GM18858 (cell line): ENCODE measurements at regions not wholly inside any gene's neighbourhood (a gene's known extent, or its start where the extent isn't known, plus 50 kb on each side); places are given as distances from the start of the nearest gene placed in this dataset.
"Not testable (repeated sequence)": the region's sequence is repeated elsewhere in the genome, so short reads cannot be mapped to it uniquely, and the experiment has no call there.

ENCODE experiments used
- ATAC-seq: cut with Tn5 transposase; IDR thresholded peaks from one replicate; pipeline ENCODE4 v1.9.1; 2021; ENCODE audit not compliant: unreplicated experiment

DNA sequence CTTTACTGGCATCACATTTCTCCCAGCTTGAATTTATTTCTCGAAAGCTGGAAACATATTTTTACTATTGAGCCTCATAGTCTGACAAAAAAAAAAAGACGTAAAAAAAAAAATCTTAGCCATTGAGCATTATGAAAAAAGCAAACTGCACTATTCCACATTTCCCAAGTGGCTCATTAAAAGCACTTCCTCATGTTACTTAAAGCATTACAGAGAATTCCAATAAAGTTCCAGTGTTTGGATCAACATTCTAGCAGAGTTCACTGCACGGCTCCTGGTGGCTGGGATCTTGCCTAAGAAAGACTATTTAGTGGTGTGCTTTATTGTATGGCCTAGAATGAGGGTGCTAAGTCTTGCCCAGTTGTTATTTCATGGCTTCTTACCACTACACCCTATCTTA, 476.2 kb downstream of the PPARGC1A start:
- no peak for ATAC-seq

DNA sequence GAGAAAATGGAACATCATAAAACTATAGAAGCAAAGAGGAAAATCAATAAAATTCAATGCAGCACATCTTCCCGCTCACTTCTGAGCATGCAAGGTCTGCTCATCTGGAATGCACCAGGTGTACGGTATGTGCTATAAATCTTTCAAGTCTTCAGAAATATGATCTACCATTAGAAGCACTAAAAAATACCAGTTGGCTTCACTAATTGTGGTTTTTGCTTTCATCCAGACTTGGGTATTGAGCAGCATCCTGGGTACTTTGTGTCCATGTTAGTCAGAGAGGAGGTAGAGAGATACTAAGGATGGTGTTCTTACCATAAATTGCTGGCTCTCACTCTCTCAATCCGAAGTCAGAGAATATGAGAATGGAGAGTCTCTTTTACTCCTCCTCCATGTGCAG, 477.1 kb downstream of the PPARGC1A start:
- ATAC-seq = no peak

DNA sequence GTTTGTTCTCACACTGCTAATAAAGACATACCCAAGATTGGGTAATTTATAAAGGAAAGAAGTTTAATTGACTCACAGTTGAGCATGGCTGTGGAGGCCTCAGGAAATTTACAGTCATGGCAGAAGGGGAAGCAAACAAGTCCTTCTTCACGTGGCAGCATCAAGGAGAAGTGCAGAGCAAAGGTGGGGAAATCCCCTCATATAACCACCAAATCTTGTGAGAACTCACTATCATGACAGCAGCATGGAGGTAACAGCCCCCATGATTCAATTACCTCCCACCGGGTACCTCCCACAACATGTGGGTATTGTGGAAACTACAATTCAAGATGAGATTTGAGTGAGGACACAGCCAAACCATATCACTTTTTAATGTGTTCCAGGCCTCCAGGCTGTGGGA, 480.9 kb downstream of the PPARGC1A start:
- not testable (repeated sequence) for ATAC-seq

DNA sequence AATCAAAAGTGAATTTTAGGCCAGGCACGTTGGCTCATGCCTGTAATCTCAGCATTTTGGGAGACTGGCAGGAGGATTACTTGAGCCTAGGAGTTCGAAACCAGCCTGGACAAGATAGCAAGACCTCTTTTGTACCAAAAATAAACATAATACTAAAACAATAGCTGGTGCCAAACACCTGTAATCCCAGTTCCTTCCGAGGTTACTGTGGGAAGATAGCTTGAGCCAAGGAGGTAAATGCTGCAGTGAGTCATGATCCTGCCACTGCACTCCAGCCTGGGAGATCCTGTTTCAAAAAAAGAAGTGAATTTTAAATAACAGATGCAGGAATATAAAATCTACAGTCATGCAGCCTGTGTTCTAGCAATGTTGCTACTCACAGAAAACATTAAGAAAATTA, 488.3 kb downstream of the PPARGC1A start:
- ATAC-seq = no peak

DNA sequence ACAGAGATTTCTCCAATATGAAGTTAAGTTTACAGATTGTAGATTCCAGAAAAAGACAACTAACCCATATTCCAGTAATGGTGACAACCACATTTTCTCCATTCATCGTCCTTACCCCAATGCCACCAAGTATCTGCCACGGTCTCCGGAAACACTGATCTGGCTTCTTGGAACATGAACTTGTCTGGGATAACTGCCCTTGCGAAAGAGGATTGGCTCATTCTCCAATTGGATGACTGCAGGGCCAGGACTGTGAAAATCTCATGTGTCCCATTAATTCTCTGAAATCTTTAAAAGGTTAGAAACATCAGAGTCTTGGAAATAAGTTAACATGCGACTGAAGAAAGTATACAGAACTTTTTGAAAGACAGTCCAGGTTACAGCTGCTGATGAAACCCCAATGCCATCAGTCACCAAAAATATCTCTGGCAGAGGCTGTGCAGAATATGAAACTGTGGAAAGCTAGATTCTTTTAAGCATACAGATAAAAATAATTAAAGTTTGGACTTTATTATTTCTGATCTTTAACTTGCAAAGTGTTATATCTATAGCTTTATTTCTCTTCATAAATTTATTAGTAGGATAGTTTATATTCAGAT, 496.9 kb downstream of the PPARGC1A start:
- ATAC-seq = no peak

DNA sequence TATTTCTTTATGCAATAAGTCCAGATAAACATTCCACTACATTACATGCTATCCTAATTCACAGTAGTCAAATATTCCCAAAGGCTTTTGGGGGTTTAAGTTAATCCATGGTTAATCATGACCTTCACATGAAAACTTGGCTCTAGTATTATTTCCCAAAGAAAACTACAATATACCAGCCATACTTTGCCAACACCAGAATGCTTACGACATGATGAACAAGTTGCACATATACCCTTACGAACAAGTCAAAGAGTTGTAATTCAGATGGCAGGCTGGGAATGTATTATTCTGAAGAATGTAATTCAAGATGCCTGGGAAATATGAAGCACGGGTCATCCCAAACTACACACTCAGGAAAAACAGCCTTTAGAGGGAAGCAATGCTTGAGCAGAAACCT, 499.6 kb downstream of the PPARGC1A start:
- ATAC-seq = no peak

DNA sequence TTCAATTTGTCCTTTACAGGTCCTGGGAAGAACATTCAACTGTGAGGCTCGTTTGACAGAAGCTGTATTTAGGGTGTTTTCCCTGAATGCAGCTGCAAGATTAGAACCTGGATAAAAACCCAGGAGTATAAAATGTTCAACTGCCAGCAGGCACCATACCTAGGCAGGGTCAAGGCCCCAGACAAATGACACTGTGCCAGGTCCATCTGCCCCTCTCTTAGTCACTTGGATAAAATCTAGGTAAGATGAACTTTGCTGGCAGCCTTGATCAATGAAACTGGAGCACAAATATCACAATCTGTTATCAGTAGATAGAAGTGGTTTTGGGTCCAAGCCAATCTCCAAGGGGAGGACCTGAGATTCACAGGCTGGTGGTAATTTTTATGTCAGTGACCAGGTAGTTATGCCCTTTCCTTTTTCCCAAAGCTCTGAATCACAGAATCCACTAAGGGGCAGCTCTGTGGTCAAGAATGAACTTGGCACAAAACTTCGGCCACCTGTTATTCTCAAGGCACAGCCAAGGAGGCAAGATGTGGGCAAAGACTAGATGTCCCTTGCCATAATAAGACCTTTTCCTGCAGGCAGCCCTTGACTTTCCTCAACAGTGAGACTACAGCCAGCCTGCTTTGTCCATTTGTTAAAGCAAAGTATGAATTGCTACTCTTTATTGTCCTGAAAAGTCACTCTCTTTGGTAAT, 501.0 kb downstream of the PPARGC1A start:
- no peak for ATAC-seq

DNA sequence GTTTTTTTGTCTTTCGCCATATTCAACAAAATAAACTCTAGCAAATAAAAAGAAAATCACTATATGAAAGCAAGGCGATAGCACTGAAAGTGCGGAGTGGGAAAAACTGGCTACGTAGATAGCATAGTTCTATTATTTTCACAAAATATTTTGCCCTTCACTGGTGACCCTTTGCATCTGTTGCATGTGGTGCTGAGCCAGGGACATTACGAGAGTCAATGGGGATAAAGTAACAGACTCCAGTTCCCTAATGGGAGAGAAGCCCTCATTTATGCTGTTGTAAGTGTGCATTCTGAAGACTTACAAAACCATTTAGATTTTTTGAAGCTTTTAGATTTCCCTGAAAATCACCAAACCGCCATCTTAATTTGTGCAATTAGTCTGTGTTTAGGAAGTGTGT, 501.6 kb downstream of the PPARGC1A start:
- no peak for ATAC-seq

DNA sequence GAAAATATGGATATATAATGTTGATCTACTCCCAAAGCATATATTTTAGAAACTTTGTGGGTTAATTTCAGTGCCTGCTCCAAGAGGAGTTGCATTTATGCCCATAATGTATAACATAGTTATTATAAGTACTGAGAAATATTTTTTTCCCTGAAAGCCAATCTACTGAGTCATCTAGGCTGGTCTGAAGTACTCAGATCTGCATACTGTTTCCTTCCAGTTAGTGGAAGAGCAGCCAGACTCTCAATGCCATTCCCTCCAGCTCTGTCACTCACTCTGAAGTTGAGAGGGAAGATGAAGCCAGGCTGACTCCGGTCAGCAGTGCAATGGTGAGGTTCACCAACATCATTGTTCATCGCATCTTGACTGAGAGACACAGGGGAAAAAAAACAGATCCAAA, 505.1 kb downstream of the PPARGC1A start:
- no peak for ATAC-seq

DNA sequence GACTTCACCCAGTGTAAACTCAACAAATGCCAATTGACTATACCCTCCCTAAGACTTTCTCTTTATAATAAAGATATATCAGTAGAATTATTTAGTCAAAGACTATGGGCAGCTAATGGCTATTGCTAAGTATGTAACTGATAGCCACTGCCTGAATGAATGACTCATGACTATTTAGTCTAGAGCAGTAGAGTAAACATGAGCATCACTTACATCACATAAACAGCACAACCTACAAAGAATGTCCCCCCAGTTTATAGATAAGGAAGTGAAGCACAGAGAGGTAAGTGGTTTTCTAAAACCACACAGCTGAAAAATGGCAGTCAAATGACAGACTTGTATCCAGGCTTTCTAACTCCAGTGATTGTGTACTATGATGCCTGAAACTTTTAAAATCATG, 507.0 kb downstream of the PPARGC1A start:
- ATAC-seq = no peak

DNA sequence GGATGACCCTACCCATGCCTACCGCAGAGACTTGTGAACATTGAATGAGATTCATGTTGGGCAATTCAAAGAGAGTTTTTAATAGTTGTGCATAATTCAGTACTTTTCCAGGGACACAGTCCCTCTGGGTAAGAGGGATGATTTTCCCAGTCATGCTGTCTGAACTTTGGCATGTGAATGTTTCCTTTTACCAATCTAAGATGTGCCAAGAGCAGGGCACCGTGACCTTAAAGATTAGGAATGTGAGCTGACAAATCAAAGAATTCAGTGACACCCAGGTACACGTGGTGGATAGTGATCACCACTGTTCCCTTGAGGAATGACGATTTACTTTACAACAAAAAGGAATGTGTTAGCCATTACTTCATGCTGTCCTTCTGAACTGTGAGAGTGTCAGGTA, 515.6 kb downstream of the PPARGC1A start:
- no peak for ATAC-seq

DNA sequence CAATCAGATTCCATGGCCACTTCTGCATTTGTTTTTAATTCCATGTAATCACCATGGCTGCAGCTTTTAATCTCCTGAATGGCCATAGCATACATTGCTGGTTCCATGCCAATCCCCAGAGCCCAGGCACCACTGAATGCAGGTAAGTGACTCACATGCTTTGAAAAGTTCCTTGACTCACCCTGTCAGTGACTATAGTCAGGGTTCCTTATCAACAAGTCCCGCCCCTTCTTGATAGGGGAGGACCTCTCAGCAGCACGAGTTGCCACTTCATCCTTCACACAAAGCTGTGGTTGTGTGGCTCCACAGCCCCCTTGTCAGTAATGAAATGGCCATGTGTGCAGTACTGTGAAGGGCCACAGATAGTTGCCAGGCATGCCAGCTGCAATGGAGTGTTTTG, 516.6 kb downstream of the PPARGC1A start:
- no peak for ATAC-seq

DNA sequence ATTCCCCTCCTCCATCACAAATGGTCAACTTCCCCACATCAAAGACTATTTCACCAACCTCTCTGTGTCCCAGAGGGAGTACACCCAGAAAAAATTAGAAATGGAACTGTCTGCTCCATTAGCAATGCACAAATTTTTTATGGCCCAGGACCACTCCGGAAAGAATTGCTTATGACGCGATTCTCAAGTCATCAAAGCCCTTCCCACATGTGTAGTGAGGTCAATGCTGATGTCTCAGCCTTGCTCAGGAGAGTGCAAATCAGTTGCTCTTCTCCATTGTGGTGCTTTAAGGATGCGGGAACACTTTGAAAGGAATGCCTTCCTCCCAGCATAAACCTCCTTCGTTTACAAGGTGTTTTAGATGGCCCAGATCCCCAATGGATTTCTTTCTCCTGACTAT, 518.3 kb downstream of the PPARGC1A start:
- ATAC-seq = no peak

DNA sequence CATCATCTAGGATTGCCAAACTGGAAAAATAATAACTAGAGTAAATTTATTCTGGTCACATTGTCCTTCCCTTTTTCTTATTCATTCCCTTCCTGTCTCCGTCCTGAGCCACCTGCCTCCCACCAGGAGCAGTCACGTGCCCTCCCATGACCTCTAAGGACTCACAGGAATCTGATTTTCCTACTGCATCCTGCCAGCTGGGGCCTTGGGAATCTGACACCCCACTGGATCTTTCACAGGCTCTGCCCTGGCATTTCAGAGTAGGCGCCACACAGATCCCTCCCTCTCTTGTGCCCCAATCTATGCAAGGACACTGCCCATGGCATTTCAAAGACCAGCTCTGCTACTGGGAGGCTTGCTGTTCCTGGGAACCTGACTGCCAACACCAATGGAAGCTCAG, 520.5 kb downstream of the PPARGC1A start:
- no peak for ATAC-seq

DNA sequence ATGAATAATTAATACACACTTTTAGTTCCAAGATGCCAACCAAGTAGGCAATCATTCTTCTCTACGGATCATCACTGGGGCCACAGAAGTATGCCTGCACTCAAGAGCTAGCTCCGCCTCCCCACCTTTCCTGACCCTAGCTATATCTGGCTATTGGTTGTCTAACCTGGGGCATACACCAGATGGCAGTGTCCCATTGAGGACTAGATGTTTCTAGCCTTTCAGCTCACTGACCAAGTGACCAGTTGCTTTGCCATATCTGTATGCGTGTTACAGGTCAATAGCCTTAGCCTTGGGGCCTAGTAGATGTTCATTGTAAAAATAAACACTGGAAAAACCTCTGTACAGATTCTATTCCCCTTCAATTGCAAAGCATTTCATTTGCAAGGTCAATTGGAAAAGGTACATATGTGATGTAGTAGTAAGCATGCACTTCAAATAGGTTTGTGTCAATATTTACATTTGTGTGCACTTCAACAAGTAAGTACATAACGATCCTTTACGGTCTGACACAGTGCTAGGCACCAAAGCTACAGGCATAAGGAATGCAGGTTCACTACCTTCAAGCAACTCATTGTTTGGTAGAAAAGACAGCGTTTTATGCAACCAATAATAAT, 521.7 kb downstream of the PPARGC1A start:
- ATAC-seq = no peak

DNA sequence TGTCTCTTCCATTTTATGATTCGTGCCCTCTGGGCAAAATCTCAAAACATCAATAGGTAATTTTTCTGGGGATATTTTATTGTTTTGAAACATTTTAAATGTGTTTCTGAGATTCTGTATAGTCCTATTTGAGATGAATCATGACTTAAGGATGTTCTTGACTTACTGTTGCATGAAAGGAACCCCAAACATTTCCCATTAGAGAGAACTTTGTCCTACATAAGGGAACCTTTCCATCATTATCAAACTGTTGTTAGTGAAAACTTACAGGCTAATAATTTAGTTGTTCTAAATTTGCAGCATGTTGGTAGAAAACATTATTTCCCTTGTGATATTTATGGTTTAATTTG, 523.3 kb downstream of the PPARGC1A start:
- no peak for ATAC-seq

DNA sequence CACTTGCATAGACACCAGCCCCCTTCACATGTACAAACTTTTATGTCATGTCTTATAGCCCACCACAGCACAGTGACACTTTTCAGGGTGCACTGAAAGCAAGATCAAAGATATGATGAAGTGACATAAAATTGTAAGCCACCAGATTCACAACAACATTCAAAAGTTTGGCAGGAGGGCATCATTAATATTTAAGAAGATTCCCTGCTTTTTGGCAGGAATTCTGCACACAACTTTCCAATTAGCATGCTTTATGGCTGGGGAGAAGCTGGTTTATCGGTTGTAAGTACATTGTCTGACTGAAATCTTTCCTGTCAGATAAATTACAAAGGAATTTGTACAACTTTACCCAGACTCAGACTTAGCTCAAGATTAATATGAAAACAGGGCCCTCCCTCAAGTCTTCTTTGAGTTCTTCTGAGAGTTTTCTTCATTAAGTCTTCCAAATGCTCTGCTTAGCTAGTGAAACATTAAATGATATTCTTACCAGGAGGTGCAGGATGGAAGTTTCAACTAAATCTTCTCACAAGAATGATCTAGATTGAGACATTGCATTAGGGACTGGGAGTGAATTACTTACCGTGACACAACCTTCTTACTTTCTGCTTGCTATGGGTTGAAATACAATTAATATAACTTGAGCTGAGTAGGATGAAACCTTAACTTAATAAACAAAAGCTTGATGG, 523.8 kb downstream of the PPARGC1A start:
- ATAC-seq = no peak

DNA sequence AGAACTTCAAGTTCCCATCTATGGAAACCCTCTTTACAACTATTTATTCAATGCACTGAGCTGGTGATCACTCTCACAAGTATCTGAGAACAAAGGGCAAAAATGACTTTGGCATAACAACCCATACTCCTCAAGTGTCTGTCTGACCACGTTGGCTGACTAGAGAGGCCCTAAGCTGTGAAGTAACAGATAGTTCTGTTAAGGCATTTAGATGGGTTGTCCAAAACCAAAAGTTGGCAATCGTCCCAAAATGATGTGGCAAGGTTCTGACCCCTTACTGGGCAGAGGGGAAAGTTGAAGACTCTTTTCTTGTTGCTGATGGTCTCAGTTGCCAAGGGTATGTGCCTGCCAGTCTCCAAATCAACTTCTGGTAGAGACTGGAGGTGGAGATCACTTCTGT, 524.8 kb downstream of the PPARGC1A start:
- ATAC-seq = no peak

DNA sequence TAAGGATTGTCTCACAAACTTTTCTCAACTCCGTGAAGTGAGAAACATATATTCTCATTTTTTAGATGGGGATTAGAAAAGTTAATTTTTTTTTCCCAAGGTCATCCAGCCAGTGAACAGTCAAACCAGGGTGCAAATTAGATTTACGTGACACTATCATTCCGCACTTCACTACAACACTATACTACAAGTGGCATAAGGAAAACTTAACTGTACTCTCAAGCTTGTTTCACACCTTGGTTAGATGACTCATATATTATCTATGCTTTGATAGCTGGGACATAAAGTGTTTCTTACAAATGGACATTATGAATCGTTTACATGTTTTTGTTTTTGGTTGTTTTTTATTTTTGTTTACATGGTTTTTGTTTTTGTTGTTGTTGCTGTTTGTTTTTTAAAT, 525.7 kb downstream of the PPARGC1A start:
- no peak for ATAC-seq

DNA sequence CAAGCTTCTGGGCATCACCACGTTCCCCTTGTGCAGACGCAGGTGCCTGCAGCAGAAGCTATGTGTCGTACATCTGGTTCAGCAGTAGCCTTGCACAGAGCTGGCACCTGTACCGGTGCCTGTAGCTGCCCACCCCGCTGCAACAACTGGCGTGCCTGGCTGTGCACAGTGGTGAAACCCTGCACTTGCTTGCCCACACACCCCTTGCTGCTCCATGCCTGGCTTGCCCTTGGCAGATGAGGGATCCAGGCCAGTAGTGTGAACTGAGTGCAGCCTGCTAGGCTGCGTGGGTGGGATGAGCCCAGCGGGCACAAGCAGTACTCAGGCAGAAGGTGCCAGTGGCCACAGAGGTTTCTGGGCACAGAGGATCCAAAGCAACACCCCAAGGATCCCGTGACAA, 528.4 kb downstream of the PPARGC1A start:
- no peak for ATAC-seq

DNA sequence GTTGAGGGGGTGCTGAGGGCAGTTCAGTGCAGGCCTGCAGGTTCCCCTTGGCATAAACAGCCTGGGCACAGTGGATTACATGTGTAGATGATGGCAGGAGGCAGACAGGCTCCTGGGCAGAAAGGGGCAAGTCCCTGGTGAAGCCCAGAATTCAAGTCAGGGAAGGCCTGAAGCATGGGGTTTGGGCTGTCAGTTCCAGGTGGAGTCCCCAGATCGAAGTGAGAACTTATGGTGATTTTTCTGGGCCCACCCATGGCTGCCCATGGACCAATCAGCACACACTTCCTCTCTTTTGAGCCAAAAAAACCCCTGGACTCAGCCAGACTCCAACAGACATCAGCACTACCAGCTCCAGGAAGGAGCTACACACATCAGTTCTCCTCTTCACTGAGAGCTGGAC, 529.1 kb downstream of the PPARGC1A start:
- no peak for ATAC-seq

DNA sequence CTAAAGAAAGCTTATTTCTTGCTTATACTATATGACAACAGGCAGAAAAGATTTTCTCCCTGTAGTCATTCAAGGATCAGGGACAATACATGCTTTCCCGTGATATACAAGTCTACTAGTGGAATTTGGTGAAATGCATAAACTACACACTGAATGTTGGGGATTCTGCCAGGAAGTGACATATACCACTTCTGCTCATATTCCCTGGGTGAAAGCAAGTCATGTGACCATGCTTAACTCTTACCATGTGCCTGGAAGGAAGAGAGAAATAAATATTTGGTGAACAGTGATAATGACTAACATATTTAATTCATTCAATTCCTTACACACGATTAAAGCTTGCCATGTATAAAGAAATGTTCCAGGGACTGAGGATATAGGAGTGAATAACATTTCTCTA, 534.6 kb downstream of the PPARGC1A start:
- ATAC-seq = no peak
